ELF-1 (cell line): ENCODE measurements at regions not wholly inside any gene's neighbourhood (a gene's known extent, or its start where the extent isn't known, plus 50 kb on each side); places are given as distances from the start of the nearest gene placed in this dataset.
"Not testable (repeated sequence)": the region's sequence is repeated elsewhere in the genome, so short reads cannot be mapped to it uniquely, and the experiment has no call there.

Source experiments
- DNase-seq: peaks from one replicate; pipeline ENCODE4 v3.0.0-alpha.2; 2016; ENCODE audit warnings: low read depth, low spot score

- no peak for DNase-seq
Measured at GRCh38 chr7:34389332-34390078, 268.5 kb upstream of the NPSR1 start.

GRCh38 chr7:34390103-34390502 lies 267.9 kb upstream of the NPSR1 start:
- DNase-seq = no peak

- no peak for DNase-seq
Measured at GRCh38 chr7:34392972-34393371, 265.0 kb upstream of the NPSR1 start.

GRCh38 chr7:34396437-34397064 lies 261.5 kb upstream of the NPSR1 start:
- no peak for DNase-seq

- no peak for DNase-seq
Measured at GRCh38 chr7:34401776-34402175, 256.2 kb upstream of the NPSR1 start.

GRCh38 chr7:34406848-34407530 lies 251.0 kb upstream of the NPSR1 start:
- no peak for DNase-seq

GRCh38 chr7:34407586-34407985 lies 250.4 kb upstream of the NPSR1 start:
- DNase-seq = no peak

GRCh38 chr7:34417781-34418180 lies 240.2 kb upstream of the NPSR1 start:
- no peak for DNase-seq

GRCh38 chr7:34421526-34421925 lies 236.5 kb upstream of the NPSR1 start:
- no peak for DNase-seq

- no peak for DNase-seq
Measured at GRCh38 chr7:34425194-34425593, 232.8 kb upstream of the NPSR1 start.

GRCh38 chr7:34425631-34426384 lies 232.2 kb upstream of the NPSR1 start:
- DNase-seq = no peak

- DNase-seq = peak; percentile 10
Measured at GRCh38 chr7:34430456-34430855, 227.6 kb upstream of the NPSR1 start.

GRCh38 chr7:34438436-34438835 lies 219.6 kb upstream of the NPSR1 start:
- DNase-seq = no peak

- no peak for DNase-seq
Measured at GRCh38 chr7:34445653-34446052, 212.4 kb upstream of the NPSR1 start.

GRCh38 chr7:34448531-34448930 lies 209.5 kb upstream of the NPSR1 start:
- DNase-seq = not testable (repeated sequence)

GRCh38 chr7:34449765-34450164 lies 208.3 kb upstream of the NPSR1 start:
- no peak for DNase-seq

GRCh38 chr7:34451183-34451582 lies 206.8 kb upstream of the NPSR1 start:
- no peak for DNase-seq

GRCh38 chr7:34451923-34452322 lies 206.1 kb upstream of the NPSR1 start:
- no peak for DNase-seq

GRCh38 chr7:34452363-34452762 lies 205.7 kb upstream of the NPSR1 start:
- no peak for DNase-seq

GRCh38 chr7:34453150-34453549 lies 204.9 kb upstream of the NPSR1 start:
- DNase-seq = no peak

- DNase-seq = peak; percentile 17
Measured at GRCh38 chr7:34454381-34454780, 203.6 kb upstream of the NPSR1 start.

- DNase-seq = peak; percentile 61
Measured at GRCh38 chr7:34457329-34457728, 200.7 kb upstream of the NPSR1 start.
